SK-N-SH (cell line): ENCODE measurements at regions not wholly inside any gene's neighbourhood (a gene's known extent, or its start where the extent isn't known, plus 50 kb on each side); places are given as distances from the start of the nearest gene placed in this dataset.

ENCODE experiments used
- GATA2 ChIP-seq: sonication (generic); formaldehyde crosslinking; IDR thresholded peaks from 2 replicates; pipeline ENCODE4 v1.5.0; 2020; ENCODE audit warnings: mild to moderate bottlenecking, missing genetic modification reagents
- JUND ChIP-seq: IDR thresholded peaks from 2 replicates; pipeline ENCODE4 v1.4.0; 2012
- NFIC ChIP-seq: IDR thresholded peaks from 2 replicates; pipeline ENCODE4 v1.4.0; 2012; ENCODE audit warnings: borderline replicate concordance

DNA sequence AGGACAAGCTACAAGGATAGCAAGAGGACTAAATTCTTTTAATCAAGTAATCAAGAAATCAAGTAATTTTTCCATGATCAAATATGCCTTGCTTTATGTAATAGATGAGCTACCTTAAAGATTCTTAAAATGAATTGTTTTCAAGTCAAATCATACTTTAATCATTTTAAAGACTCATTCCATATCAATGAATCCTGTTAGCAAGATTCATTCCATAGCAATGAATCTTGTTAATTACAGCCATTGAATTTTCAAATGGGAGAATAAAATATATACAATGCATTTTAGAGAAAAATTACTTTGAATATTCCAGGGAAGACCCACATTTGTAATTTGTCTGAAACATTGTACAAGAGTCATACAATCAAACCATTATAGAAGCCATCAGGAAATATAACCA lies 145.7 kb downstream of the RFX6 start:
- TF ChIP-seq NFIC (no peak), JUND (no peak), GATA2 (CRISPR knock-in tag) (no peak)
